DOHH2 (cell line): ENCODE measurements at regions not wholly inside any gene's neighbourhood (a gene's known extent, or its start where the extent isn't known, plus 50 kb on each side); places are given as distances from the start of the nearest gene placed in this dataset.

Source experiments
- CTCF ChIP-seq: fragments of 200-600 bp; sonication (generic); IDR thresholded peaks from one replicate; pipeline ENCODE4 v1.5.1; 2014; ENCODE audit warnings: antibody characterized with exemption, mild to moderate bottlenecking, low read depth, low read length; ENCODE audit not compliant: poor library complexity, severe bottlenecking
- EZH2phosphoT487 ChIP-seq: fragments of 200-600 bp; sonication (generic); IDR thresholded peaks from 2 replicates; pipeline ENCODE4 v1.6.1; 2017; ENCODE audit warnings: borderline replicate concordance, mild to moderate bottlenecking, antibody characterized with exemption, low read length, moderate library complexity, mixed read lengths

- no peak for TF ChIP-seq CTCF
- TF ChIP-seq EZH2phosphoT487 = no peak
These were observed 156.2 kb downstream of the HRH4 start for GRCh38 chr18:24616653-24617052.
